Lung (tissue), 11 donors: ENCODE measurements at regions not wholly inside any gene's neighbourhood (a gene's known extent, or its start where the extent isn't known, plus 50 kb on each side); places are given as distances from the start of the nearest gene placed in this dataset.
"Not testable (repeated sequence)": the region's sequence is repeated elsewhere in the genome, so short reads cannot be mapped to it uniquely, and the experiment has no call there.

Experiments used
- ATAC-seq: fragments of 200-7000 bp; cut with Tn5 transposase; one replicate; pipeline ENCODE4 v1.9.1; 2020; ENCODE audit warnings: moderate number of reproducible peaks; ENCODE audit not compliant: insufficient read depth, low FRiP score
- DNase-seq, 3 donors: peaks; one replicate each; pipeline ENCODE4 v3.0.0-alpha.2; 2013 to 2017
- H3K27ac ChIP-seq, 2 donors: one replicate each; pipeline ENCODE4 v1.5.1; 2013; ENCODE audit warnings: mild to moderate bottlenecking in 2 of 2, moderate library complexity in 2 of 2, control low read depth in 1 of 2, inconsistent platforms in 1 of 2, low read depth in 1 of 2, low read length in 1 of 2
- H3K27me3 ChIP-seq, 3 donors: one replicate each; pipeline ENCODE4 v1.5.1; 2013; ENCODE audit warnings: low read length in 2 of 3; ENCODE audit not compliant: control insufficient read depth in 3 of 3, insufficient read depth in 3 of 3
- H3K36me3 ChIP-seq, 4 donors: one replicate each; pipeline ENCODE4 v1.5.1; 2013; ENCODE audit warnings: low read length in 4 of 4, mild to moderate bottlenecking in 1 of 4, moderate library complexity in 1 of 4; ENCODE audit not compliant: control insufficient read depth in 4 of 4, insufficient read depth in 4 of 4
- H3K4me1 ChIP-seq, 5 donors: one replicate each; pipeline ENCODE4 v1.5.1; 2013; ENCODE audit warnings: low read length in 5 of 5, mild to moderate bottlenecking in 2 of 5, moderate library complexity in 1 of 5; ENCODE audit not compliant: control insufficient read depth in 5 of 5, insufficient read depth in 5 of 5
- H3K4me3 ChIP-seq: one replicate; pipeline ENCODE4 v1.5.1; 2013; ENCODE audit warnings: mild to moderate bottlenecking, control low read depth, moderate library complexity
- H3K9ac ChIP-seq, 2 donors: one replicate each; pipeline ENCODE4 v1.5.1; 2013; ENCODE audit warnings: low read length in 2 of 2, control low read depth in 1 of 2; ENCODE audit not compliant: insufficient read depth in 1 of 2
- H3K9me3 ChIP-seq, 4 donors: one replicate each; pipeline ENCODE4 v1.5.1; 2013; ENCODE audit warnings: low read length in 3 of 4, mild to moderate bottlenecking in 1 of 4, moderate library complexity in 1 of 4; ENCODE audit not compliant: control insufficient read depth in 4 of 4, insufficient read depth in 3 of 4
- WGBS, 2 donors: extraction: QIAGEN DNeasy Blood & Tissue Kit; methylation state at CpG; one replicate each; pipeline ENCODE4 v1.1.7; 2013; 5-methylcytosine and 5-hydroxymethylcytosine counted together
- TF ChIP-seq, protein P1 (sequence below): IDR thresholded peaks from 2 replicates; pipeline ENCODE4 v1.5.1; 2012; ENCODE audit warnings: mild to moderate bottlenecking; ENCODE audit errors: control extremely low read depth, extremely low read depth
- donor health status: control.
- donor health status: control.
- donor health status: Bipolar disorder and iron deficiency.
- donor health status: healthy.
- donor health status: DM: yes; HTN: yes; CAD: no.

DNA sequence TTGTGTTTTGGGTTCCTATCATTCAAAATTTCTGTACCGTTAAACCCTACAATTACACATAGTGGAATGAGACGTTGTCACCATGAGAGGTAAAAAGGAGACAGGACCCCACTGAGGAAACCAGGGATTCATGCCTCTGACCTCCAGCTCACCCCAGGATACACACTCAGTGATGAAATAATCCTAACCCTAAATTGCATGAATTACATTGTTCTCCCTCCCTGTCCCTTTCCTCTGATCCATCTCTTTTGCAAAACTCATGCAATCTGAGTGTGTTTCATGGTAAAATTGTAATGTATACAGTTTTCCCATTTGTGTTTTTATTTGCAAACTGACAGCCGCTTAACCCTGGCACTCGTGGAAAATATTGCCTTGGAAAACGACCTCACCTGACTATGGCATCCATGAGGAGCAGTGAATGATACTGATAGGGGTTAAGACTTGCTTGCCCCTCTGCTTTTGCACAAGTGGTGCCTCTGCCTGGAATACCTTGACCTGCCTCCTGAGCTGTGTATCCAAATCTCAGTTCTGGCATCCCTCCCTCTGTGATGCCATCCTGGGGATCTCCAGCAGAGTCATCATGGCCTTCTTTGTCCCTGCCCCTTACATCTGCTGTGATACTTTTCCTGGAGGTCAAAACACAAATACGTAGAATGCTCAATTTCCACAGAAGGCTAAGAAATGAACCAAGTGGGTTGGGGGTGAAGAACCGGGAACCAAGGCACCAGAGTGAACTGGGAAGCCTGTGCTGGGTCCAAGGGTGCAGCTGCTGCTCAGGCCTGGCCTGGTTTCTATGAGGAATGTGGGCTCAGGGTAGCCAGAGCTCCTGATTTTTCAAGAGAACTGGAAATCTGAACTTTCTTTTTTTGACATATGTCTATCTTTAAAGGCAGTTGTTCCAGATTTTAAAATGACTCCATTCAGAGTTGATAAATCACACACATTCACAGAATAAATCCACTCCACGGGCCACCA, 211.6 kb upstream of the ZNF217 start:
- DNase-seq (no peak), ATAC-seq (no peak)
- H3K4me1 ChIP-seq: no peaks in the 10 kb centered on the region
- peaks cover 0 to 1% (median 0%) of the 10 kb centered on the region in 4 donors for H3K9me3 ChIP-seq
- H3K27me3 ChIP-seq: no peaks in the 10 kb centered on the region
- no peak overlapping the region for H3K27ac ChIP-seq
- H3K36me3 ChIP-seq: no peaks in the 10 kb centered on the region
- TF ChIP-seq, protein P1, sequence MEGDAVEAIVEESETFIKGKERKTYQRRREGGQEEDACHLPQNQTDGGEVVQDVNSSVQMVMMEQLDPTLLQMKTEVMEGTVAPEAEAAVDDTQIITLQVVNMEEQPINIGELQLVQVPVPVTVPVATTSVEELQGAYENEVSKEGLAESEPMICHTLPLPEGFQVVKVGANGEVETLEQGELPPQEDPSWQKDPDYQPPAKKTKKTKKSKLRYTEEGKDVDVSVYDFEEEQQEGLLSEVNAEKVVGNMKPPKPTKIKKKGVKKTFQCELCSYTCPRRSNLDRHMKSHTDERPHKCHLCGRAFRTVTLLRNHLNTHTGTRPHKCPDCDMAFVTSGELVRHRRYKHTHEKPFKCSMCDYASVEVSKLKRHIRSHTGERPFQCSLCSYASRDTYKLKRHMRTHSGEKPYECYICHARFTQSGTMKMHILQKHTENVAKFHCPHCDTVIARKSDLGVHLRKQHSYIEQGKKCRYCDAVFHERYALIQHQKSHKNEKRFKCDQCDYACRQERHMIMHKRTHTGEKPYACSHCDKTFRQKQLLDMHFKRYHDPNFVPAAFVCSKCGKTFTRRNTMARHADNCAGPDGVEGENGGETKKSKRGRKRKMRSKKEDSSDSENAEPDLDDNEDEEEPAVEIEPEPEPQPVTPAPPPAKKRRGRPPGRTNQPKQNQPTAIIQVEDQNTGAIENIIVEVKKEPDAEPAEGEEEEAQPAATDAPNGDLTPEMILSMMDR: no peak
- H3K9ac ChIP-seq: no peak overlapping the region
- WGBS, 2 donors: 81 to 85% methylated on average over 8 of the region's 8 CpGs
- H3K4me3 ChIP-seq: no peak overlapping the region

DNA sequence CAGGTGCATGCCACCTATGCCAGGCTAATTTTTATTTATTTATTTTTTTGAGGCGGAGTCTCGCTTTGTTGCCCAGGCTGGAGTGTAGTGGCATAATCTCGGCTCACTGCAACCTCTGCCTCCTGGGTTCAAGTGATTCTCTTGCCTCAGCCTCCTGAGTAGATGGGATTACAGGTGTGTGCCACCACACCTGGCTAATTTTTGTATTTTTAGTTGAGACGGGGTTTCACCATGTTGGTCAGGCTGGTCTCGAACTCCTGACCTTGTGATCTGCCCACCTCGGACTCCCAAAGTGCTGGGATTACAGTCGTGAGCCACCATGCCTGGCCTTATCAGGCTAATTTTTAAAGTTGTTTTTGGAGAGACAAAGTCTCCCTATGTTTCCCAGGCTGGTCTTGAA, 210.7 kb upstream of the ZNF217 start:
- not testable (repeated sequence) for H3K36me3 ChIP-seq, H3K9ac ChIP-seq, H3K4me3 ChIP-seq, H3K4me1 ChIP-seq, DNase-seq, H3K27me3 ChIP-seq, H3K27ac ChIP-seq, ATAC-seq, H3K9me3 ChIP-seq
- 90 to 92% methylated on average over 7 of the region's 7 CpGs for WGBS, 2 donors

DNA sequence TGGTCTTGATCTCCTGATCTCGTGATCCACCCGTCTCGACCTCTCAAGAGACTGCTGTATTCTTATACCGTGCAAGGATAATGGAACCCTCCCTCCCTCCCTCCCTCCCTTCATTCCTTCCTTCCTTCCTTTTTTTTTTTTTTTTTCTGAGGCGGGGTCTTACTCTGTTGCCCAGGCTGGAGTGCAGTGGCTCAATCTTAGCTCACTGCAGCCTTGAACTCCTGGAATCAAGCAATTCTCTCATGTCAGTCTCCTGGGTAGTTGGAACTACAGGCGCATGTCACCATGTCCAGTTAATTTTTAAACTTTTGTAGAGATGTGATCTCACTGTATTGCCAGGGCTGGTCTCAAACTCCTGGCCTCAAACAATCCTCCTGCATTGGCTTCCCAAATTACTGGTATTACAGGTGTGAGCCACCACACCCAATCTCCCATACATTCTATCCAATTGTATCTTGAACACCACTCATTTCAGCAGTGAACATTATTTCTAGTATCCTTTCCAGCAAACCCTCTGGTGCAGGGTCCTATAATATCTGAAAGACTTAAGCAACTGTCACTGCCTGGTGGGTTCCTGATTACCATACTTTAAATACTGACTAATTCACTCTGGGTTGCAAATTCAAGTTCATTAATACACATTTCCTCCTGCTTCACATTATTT, 210.0 kb upstream of the ZNF217 start:
- no peaks in the 10 kb centered on the region for H3K27me3 ChIP-seq
- H3K27ac ChIP-seq: no peak overlapping the region
- H3K9ac ChIP-seq: no peak overlapping the region
- no peaks in the 10 kb centered on the region for H3K4me1 ChIP-seq
- DNase-seq: no peak
- H3K9me3 ChIP-seq: no peaks in the 10 kb centered on the region
- TF ChIP-seq, protein P1: no peak
- H3K36me3 ChIP-seq: no peaks in the 10 kb centered on the region
- 71 to 84% methylated on average over 6 of the region's 6 CpGs for WGBS, 2 donors
- no peak for ATAC-seq
- no peak overlapping the region for H3K4me3 ChIP-seq
